Skin of body (tissue), 1 donor: ENCODE measurements at regions not wholly inside any gene's neighbourhood (a gene's known extent, or its start where the extent isn't known, plus 50 kb on each side); places are given as distances from the start of the nearest gene placed in this dataset.
A peak's percentile ranks its signal among the peaks of the same experiment; 100 is the strongest.

Experiments used
- DNase-seq: peaks from one replicate; lab custom pipeline; 2025; lab: John Stamatoyannopoulos, UW

DNA sequence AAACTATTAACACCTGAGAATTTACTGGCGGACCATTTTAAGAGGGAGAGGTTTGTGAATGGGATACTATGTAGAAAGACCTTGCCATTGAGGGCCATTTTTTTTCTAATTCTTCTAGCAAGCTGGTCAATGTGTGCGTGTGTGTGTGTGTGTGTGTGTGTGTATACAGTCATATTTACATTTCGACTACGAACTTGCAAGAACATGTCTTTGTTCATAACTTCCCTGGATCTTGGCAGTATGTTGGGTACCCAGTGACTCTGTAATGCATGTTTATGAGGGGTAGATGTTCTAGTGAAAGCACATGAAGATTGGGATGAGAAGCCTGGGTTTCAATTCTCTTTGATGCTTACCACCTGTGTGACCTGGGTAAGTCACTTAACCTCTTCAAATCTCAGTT, 133.6 kb downstream of the UBE2E3 start:
- DNase-seq, result no peak

DNA sequence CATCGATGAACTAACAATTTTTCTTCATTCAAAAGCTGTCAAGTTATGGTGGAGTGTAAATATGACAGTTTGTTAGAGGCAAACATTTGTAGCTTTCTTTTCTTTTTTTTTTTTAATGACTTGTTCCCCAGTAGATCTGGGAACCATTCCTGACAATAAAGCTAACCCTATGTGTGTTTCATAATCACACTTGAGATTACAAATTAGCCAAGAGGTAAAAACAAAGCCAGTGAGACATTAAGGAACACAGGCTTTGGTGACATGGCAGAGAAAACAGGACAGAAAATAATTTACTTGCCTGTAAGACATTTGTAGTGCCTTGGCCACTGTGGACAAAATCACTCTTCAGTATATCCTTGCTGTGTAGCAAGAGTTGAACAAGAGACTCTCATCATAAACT, 135.9 kb downstream of the UBE2E3 start:
- no peak for DNase-seq

DNA sequence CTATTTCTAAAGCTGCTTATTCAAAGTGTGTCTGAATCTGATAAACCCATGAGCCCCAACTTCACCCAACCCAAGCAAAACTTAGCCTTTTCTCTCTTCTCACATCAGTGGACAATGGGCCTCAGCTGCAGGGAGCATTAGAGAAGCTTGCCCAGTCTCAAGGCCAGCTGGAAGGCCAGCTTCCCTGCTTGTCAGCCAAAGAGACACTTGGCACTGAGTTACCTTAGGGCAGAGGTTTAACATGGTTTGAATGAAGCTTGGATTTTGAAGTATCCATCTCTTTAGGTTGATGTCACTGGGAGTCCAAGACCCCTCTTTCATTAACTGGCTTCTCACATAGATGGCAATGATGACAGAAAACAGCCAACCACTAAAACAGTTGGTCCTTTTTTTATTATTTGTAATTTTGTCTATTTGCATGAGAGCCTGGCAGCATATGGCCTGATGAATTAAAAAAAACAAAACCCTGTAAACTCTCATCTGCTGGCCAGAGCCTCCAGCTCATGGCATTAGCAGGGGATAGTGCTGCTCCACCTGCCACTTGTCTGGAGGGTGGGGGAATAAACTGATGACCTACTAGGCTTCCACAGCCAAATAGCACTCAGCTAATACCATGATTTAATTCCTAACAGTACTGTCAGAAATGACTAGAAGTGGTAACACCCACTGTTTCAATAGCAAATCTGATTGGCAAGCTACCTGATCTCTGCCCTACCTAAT, 137.0 kb downstream of the UBE2E3 start:
- no peak for DNase-seq

DNA sequence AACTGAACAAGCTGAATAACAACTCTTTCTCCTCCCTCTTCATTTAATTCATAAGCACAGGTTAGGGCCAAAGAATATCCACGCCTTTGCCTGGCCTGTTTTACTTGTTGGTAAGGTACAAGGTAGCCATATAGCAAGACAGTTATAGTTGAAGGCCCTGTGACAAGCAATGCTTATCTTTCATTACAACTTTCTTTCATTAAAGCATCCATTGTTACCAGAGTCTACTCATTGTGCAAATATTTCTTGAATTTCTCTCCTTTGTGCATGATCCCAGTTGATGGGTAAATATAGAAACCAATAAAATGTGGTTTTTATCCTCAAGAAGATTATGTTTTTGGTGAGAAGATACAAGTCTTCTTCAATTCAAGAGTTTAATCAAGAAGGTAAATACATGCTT, 140.2 kb downstream of the UBE2E3 start:
- no peak for DNase-seq

DNA sequence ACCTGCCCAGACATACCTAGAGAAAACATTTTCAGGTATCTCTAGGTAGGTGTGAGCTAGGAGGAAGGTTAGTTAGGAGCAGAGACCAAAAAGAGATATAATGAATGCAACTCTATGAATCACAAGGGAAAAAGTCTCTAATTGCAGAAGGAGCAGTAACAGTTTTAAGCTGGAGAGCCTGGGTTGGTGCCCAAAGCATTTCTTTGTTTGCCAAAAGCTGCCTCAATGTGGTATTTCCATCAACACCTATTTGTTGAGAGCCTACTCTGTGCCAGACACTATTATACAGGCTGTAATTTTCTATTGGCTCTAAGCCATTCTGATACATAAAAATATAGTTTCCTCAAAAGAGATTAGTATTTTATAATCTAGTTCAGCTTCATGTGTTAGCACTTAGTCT, 141.6 kb downstream of the UBE2E3 start:
- no peak for DNase-seq

DNA sequence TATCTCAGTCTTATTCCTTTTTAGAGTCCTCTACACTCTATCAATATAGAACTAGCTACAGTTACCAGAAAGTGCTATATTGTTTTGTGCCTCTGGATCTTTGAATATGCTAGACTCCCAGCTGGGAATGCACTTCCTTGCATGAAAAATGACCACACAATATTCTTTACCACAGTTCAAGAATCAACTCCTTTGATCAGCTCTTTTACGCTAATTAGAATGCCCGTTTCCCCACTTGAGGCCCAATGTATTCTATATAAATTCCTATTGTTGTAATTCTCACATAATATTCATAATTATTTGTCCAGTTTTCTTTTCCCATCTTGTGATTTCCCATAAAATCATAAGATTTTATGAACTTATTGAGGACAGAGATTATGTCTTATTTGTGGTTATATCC, 142.2 kb downstream of the UBE2E3 start:
- no peak for DNase-seq

DNA sequence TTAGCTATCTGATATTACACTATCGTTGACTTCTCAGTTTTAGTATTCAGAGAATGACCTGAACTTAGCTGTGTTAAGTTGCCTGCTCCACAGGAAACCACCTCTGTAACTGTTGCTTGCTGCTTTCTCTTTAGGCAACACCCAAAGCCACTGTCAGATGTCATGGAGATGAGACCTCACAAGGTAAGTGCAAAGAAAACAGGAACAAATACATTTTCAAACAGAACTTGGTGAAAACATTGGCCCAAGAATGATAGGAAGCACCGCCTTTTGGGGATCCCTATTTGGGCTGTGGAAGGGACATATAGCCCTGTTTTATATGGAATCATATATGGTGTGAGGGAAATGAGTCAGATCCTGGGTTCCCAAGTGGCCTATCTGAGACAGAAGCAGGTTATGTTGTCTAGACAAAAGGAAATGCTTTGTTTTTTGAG, 143.4 kb downstream of the UBE2E3 start:
- DNase-seq, result no peak

DNA sequence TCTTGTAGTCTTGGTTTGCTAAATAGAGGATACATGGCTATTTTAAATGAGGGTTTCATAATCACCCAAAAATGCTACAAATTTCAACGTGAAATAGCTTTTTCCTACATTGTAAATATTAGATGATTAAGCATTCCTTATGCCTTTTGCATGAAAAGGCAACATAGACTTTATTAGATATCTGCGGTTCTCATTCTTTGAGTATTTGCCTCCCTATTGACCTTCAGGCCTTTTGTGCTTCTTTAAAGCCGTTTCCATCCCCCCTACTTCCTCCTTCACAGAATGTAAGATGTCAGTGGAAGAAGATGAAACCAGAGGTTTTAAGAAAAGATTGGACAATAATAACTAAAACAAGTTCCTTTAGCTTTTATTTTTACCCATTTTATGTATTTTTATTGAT, 144.1 kb downstream of the UBE2E3 start:
- no peak for DNase-seq

DNA sequence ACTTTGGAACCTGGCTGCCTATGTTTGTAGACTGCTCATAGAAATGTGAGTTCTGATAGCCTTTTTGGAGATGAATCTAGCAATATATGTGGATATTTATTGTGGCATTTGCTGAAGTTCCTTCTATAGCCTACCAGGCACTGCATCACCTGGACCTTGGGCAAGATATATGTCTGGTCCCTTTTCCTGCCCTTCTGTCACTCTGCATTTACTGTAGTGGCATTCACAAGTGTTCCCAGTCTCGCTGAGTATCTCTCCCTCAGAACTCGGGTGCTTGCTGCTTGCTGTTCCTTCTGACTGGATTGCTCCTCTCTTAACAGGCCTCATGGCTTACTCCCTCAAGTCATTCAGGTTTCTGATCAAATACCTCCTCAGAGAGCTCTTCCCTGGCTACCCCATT, 145.0 kb downstream of the UBE2E3 start:
- DNase-seq, result no peak

DNA sequence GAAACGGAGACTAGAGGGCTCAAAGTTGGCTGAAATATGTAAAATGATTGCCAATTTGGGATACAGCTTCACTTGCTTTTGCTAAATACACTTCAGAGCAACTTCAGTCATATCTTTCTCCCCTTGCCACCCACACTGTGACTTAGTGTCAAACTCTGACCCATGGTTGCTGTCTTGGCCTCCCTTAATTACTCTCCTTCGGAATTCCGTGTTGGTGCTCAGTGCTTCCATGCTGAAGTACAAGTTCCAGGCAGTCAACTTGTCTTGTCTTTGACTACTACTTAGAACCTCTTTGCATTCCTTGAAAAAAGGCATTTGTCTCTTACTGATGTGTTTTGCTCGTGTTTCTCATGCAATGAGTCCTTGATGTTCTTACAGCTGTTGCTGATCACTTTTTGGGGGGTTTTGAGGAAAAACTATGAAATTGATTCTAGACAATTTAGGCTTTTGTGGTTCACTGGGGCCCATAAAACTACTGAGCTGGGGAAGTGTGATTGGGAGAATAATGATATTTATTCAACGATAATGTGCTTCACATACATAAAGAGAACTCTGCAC, 146.0 kb downstream of the UBE2E3 start:
- no peak for DNase-seq

DNA sequence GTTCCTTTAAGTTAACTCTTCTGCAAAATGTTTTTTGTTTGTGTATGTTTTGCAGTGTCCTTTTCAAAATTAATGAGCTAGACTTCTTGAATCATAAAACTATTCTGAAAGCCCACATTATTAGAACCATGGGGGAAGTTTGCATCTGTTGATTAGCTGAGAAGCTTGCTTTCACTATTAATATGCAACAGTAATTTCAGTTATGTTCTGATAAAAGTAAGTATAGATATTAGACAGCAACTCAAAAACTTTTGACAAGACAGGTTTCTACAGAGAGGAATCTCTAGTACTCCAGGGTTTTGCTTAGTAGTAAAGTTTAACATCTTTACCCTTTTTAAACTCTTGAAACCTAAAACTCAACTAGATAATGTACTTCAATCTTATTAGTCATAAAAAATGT, 147.8 kb downstream of the UBE2E3 start:
- DNase-seq, result no peak

DNA sequence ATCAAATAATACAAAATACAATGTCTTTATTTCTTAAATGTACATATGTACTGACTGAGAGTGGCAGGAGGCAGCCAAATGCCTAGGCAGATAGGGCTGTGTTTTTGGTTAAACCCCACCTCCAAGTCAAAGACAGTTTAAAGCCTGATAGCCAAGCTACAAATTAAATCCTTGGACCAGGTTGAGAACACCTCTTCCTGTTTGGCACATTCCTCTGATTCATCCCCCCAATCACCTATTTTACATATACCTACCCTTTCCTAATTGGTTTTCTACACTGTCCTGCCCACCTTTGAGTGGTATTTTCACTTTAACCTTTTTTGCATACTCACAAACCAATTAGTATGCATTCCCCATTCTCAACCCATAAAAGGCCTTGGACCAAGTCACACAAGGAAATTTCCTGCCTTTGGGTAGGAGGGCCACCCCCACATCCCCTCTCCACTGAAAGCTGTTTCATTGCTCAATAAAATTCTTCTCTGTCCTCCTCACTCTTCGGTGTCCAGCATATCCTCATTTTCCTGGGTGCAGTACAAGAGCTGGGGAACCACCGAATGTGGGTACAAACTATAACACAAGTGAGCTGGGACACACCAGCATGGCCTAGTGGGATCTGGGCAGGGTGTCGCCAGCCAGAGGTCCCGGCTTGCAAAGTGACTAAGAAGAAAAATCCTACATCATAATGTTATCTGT, 149.1 kb downstream of the UBE2E3 start:
- no peak for DNase-seq

DNA sequence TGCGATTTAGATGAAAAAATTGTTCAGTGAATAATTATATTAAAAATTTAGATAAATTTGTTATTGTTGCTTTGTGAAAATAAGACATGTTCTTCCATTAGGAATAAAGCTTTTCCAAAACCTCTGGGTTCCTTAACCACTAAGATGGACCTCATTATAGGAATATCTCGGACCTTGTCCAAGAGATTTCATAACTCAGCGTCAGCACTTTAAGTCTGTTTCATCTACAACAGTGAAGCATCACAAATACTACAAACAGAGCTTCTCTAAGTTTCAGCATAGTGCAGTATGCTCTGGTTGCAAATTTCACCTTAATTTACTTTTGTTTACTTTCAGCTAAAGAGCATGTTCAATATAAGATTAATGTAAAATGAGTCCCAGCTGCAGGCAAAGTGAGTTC, 150.3 kb downstream of the UBE2E3 start:
- DNase-seq, result no peak

DNA sequence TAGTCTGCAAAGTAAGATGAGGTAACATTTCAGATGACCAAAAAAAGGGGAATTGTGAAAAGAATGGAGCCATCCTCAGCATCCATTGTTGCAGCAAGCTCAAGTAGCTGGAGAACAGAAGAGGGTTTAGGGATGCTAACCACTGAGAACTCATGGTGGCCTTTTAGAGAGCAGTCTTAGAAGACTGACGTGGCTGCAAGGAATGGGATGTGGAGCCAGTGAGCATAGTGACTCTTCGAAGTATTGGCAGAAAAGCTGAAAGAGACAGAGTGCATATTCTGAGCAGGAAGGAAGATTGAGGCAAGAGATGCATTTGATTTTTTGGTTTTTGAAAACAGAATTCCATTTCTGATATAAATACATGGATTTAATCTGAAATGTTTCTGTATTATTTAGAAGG, 151.2 kb downstream of the UBE2E3 start:
- no peak for DNase-seq

DNA sequence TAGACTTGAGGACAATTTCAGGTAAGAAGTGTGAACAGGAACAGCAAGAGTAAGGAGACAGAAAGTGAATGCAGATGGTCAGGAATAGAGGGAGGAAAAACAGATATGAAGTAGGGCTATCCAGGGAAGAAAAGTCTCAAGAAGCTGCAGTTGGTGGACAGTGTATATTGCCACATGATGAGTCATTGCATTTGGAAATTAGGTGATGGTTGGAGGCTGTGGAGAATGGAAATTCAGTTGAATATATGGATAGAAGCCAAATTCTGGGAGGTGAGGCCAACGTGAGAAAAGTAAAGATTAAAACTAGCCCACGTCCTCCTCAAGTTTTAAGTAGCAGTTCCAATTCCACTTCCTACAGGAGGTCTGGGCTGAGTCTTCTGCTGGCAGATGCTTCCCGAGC, 158.4 kb downstream of the UBE2E3 start:
- DNase-seq, result no peak

DNA sequence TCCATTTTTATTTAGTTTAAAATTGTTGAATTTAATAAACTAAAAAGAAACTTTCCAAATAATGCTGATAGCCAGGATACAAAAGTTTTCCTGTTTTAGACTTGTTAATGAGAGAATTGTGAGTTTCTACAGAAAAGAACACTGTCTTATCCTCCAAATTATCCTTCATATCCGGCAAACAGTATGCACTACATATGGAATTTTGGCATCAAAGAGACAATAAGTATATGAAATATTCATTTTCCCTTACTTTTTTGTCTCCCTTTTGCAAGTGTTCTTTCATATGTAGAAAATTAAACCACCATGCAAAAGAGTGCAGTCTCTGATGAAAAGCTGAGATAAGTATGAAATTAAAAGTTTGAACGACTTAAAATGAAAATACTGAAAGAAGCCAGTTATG, 159.4 kb downstream of the UBE2E3 start:
- DNase-seq, result no peak

DNA sequence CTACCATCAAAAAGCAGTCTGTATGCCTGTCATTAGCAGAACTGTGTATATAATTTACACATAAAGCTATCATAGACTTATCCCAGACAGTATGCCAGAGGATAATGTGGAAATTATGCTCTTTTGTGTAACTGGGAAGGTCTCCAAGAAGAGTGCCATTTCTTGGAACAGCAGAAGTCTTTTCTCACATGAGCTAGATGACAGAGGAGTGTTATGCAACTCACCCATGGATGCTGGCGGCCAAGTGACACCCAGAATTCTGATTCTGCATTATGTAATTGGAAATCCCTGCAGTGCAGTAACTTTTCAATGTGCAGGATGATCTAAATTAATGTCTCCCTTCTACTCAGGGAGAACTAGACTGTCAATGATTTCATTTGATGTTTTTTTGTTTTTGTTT, 160.0 kb downstream of the UBE2E3 start:
- peak; percentile 44 for DNase-seq

DNA sequence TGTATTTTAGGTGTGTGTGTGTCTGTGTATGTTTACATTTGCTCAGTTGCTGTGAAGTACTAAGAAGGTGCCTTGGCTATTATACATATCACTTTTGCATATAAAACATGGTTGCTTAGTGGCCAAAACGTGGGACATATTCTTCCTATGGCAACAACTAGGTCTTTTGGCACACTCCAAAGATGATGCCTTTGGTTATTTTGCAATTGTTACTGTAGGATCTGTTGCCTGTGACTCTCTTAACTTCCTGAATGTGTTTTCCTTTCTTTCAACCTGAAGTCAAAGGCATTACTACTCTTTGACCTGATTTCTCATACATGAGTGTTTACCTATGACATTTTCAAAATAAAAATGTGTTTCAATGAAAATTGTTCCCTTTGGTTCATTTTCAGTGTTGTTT, 160.5 kb downstream of the UBE2E3 start:
- no peak for DNase-seq

DNA sequence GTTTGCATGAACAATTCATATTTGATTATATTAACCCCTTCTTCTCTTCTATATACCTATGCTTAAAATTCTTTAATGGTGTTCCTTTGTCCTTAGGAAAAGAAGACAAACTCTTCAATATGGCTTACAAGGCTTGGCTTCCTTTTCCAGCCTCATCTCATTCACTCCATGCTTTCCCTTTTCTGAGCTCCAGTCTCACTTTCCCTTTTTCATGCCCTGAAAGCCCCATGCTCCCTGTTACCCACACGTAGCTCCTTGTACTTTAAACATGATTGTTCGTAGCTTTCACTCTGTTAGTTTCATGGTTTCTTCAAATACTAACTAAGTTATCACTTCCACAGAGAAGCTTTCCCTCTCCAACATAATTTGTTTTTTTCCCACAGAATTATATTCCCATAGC, 161.3 kb downstream of the UBE2E3 start:
- DNase-seq, result no peak

DNA sequence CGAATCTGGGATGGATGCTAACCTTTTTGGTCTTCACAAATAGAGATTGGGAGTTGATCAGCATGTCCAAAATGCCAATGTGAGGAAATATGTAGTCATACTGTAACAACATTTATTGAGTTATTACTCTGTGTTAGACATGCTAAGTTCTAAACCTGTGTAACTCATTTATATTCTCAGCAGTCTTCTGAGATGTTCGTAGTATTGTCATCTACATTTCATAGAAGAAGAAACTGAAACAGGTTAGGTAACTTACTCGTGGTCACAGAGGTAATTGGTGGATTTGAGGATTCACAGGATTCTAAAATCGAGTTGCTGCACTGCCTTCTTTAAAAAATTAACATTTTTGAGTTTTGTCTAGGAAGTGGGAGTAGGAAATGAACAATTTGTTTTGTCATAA, 162.1 kb downstream of the UBE2E3 start:
- no peak for DNase-seq

DNA sequence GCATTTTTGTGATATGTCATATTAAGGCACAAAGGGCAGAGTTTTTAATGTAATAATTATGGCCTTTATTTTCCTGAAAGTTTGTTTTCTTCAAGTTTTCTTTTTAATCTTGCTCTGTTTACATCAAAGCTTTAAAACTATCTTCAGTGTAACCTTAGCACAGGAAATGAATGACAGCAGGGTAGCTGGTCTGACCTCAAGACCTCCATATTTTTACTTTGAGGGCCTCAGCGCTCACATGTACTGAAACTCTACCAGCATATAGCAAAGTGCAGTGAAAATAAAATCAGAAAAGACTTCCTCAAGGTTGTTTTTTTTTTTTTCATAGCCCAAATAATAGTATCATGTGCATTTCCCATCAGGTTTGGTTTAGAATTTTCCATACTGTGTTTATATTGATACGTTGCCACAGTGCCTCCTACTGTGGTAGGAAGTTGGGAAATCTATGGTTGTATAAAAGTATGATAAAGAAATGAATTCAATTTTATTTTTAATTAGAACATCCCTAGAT, 163.4 kb downstream of the UBE2E3 start:
- DNase-seq, result no peak

DNA sequence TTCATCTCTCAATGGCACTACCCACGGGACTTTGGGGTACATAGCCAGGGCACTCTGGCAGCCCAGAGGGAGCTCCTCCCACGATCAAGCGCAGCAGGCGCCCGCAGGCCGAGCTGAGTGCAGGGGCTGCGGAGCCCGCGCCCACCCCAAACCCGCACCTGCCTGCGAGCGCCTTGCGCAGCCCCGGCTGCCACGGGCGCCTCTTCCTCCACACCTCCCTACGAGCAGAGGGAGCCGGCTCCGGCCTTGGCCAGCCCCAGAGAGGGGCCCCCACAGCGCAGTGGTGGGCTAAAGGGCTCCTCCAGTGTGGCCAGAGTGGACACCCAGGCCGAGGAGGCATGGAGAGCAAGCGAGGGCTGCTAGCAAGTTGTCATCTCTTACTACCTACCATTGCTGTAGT, 165.2 kb downstream of the UBE2E3 start:
- DNase-seq, result no peak

DNA sequence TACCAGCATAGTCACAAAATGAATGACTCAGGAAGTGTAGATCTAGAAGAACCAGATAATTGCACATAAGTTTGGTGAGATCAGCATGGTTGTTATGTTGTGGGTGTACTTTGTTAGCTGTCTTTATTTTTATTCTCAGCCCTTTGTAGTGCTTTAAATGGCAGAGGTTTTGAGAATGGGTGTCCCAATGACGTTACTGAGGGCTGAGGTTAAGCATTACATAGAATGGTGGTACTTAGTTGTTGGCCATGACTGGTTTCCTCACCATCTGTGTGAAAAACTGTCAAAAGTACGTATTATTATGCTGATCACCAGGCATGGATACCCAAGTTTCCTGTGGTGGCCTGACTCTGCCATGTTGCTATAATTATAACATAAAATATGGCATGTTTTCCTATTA, 165.8 kb downstream of the UBE2E3 start:
- DNase-seq, result no peak
